T-helper 9 cell (primary cell): ENCODE measurements at regions not wholly inside any gene's neighbourhood (a gene's known extent, or its start where the extent isn't known, plus 50 kb on each side); places are given as distances from the start of the nearest gene placed in this dataset.
"Not testable (repeated sequence)": the region's sequence is repeated elsewhere in the genome, so short reads cannot be mapped to it uniquely, and the experiment has no call there.

Source experiments
- DNase-seq: peaks from one replicate; pipeline ENCODE4 v3.0.0-alpha.2; 2020

- no peak for DNase-seq
Observed at GRCh38 chr7:34333925-34334324, 324.1 kb upstream of the NPSR1 start.

- DNase-seq = no peak
Observed at GRCh38 chr7:34337163-34337562, 320.9 kb upstream of the NPSR1 start.

- no peak for DNase-seq
Observed at GRCh38 chr7:34338961-34339526, 319.0 kb upstream of the NPSR1 start.

- no peak for DNase-seq
Observed at GRCh38 chr7:34341326-34341725, 316.7 kb upstream of the NPSR1 start.

GRCh38 chr7:34342387-34342786, 315.6 kb upstream of the NPSR1 start:
- DNase-seq = no peak

- DNase-seq = no peak
Observed at GRCh38 chr7:34343667-34344066, 314.4 kb upstream of the NPSR1 start.

- no peak for DNase-seq
Observed at GRCh38 chr7:34354011-34354410, 304.0 kb upstream of the NPSR1 start.

GRCh38 chr7:34354899-34355298, 303.1 kb upstream of the NPSR1 start:
- no peak for DNase-seq

GRCh38 chr7:34357068-34357467, 300.9 kb upstream of the NPSR1 start:
- DNase-seq = no peak

GRCh38 chr7:34357946-34358345, 300.1 kb upstream of the NPSR1 start:
- no peak for DNase-seq

- not testable (repeated sequence) for DNase-seq
Observed at GRCh38 chr7:34358578-34358977, 299.4 kb upstream of the NPSR1 start.

GRCh38 chr7:34361663-34362250, 296.3 kb upstream of the NPSR1 start:
- DNase-seq = no peak

- no peak for DNase-seq
Observed at GRCh38 chr7:34362621-34363020, 295.4 kb upstream of the NPSR1 start.

- no peak for DNase-seq
Observed at GRCh38 chr7:34364130-34364529, 293.9 kb upstream of the NPSR1 start.

GRCh38 chr7:34365011-34365410, 293.0 kb upstream of the NPSR1 start:
- no peak for DNase-seq

- DNase-seq = no peak
Observed at GRCh38 chr7:34365611-34366010, 292.4 kb upstream of the NPSR1 start.

- DNase-seq = no peak
Observed at GRCh38 chr7:34371922-34372321, 286.1 kb upstream of the NPSR1 start.

- DNase-seq = no peak
Observed at GRCh38 chr7:34373940-34374339, 284.1 kb upstream of the NPSR1 start.

- DNase-seq = no peak
Observed at GRCh38 chr7:34382166-34382893, 275.7 kb upstream of the NPSR1 start.

GRCh38 chr7:34385384-34385783, 272.6 kb upstream of the NPSR1 start:
- DNase-seq = no peak

GRCh38 chr7:34389332-34390078, 268.5 kb upstream of the NPSR1 start:
- DNase-seq = no peak

GRCh38 chr7:34390103-34390502, 267.9 kb upstream of the NPSR1 start:
- DNase-seq = no peak

- DNase-seq = no peak
Observed at GRCh38 chr7:34392972-34393371, 265.0 kb upstream of the NPSR1 start.
